Gastrocnemius medialis (tissue), 4 donors: ENCODE measurements at regions not wholly inside any gene's neighbourhood (a gene's known extent, or its start where the extent isn't known, plus 50 kb on each side); places are given as distances from the start of the nearest gene placed in this dataset.

Experiments used
- CTCF ChIP-seq, 5 experiments: fragments of 450-650 bp in 3 of 5; fragments of 200-600 bp in 2 of 5; sonication (generic) in 2 of 5; IDR thresholded peaks in 4 of 5; conservative IDR thresholded peaks in 1 of 5; 1 replicate in 4 of 5; 2 replicates in 1 of 5; pipeline ENCODE4 v1.5.1; 2016 to 2019; ENCODE audit warnings: antibody characterized with exemption in 5 of 5, mild to moderate bottlenecking in 3 of 5, moderate library complexity in 3 of 5
- POLR2A ChIP-seq, 2 donors: fragments of 450-650 bp; IDR thresholded peaks; one replicate each; pipeline ENCODE4 v1.6.1; 2017; ENCODE audit warnings: antibody characterized with exemption in 2 of 2, mild to moderate bottlenecking in 2 of 2, moderate library complexity in 2 of 2

GRCh38 chr10:42479057-42479456 lies 159.3 kb downstream of the ZNF33B start:
- TF ChIP-seq CTCF (IDR thresholded peaks at IDR 0.05 in 4 of 5, conservative IDR thresholded peaks at IDR 0.05 in 1 of 5) (no peak), POLR2A (IDR thresholded peaks at IDR 0.05) (no peak)
